GM12878 (cell line): ENCODE measurements at regions not wholly inside any gene's neighbourhood (a gene's known extent, or its start where the extent isn't known, plus 50 kb on each side); places are given as distances from the start of the nearest gene placed in this dataset.

Experiments
- ATAC-seq: fragments of 200-7000 bp; cut with Tn5 transposase; 3 replicates; pipeline ENCODE4 v1.9.1; 2020; ENCODE audit warnings: mild to moderate bottlenecking, moderate library complexity
- BruUV-seq: library from RNA; stranded (reverse); fragments of 400-500 nt; replicated peaks from 2 replicates; lab custom pipeline; 2021; lab: Mats Ljungman, UMichigan
- CTCF ChIA-PET: fragments of 300-600 bp; sonication (Branson Sonifier 250); formaldehyde crosslinking; extraction: SDS; loops from one replicate; lab custom pipeline; 2021; ENCODE audit warnings: inconsistent platforms; lab: Yijun Ruan, JAX
- POLR2A ChIA-PET: fragments of 350-600 bp; formaldehyde crosslinking; extraction: SDS; loops from one replicate; lab custom pipeline; 2021; ENCODE audit warnings: inconsistent platforms; lab: Charles Lee
- RAD21 ChIA-PET: fragments of 300-600 bp; sonication (Branson Sonifier 250); formaldehyde crosslinking; loops from one replicate; lab custom pipeline; 2023; ENCODE audit warnings: antibody characterized with exemption; ENCODE audit not compliant: unreplicated experiment; lab: Charles Lee
- SMC1A ChIA-PET: fragments of 300-600 bp; sonication (Branson Sonifier 250); formaldehyde crosslinking; loops from one replicate; lab custom pipeline; 2023; ENCODE audit not compliant: unreplicated experiment, uncharacterized antibody; lab: Charles Lee
- DNase-seq: peaks from one replicate; pipeline ENCODE4 v3.0.0-alpha.2; 2011; ENCODE audit warnings: low read depth, low spot score
- FAIRE-seq: peaks from 3 replicates; lab custom pipeline; 2011; peaks lifted over from hg19 to GRCh38; lab: Jason Lieb, UNC
- H2AFZ ChIP-seq: 2 replicates; pipeline ENCODE4 v1.6.0; 2011; ENCODE audit warnings: low read depth, low read length, control low read depth; ENCODE audit not compliant: control insufficient read depth
- H3K27ac ChIP-seq: 2 replicates; pipeline ENCODE4 v1.5.1; 2011; ENCODE audit warnings: control low read depth; ENCODE audit not compliant: control insufficient read depth, insufficient read depth
- H3K27me3 ChIP-seq, 2 experiments: replicated peaks in 1 of 2; 2 replicates each; pipeline versions ENCODE4 v1.6.0 to v1.6.1; 2011; ENCODE audit warnings: low read length in 1 of 2; ENCODE audit not compliant: control insufficient read depth in 2 of 2, insufficient read depth in 2 of 2
- H3K36me3 ChIP-seq, 2 experiments: 2 replicates each; pipeline ENCODE4 v1.5.1; 2011; ENCODE audit warnings: low read length in 1 of 2; ENCODE audit not compliant: control insufficient read depth in 2 of 2, insufficient read depth in 2 of 2
- H3K4me1 ChIP-seq: 2 replicates; pipeline ENCODE4 v1.6.1; 2011; ENCODE audit warnings: mild to moderate bottlenecking, low read length, moderate library complexity, mixed read lengths; ENCODE audit not compliant: control insufficient read depth, insufficient read depth
- H3K4me2 ChIP-seq: 2 replicates; pipeline ENCODE4 v1.6.0; 2011; ENCODE audit warnings: control low read depth; ENCODE audit not compliant: control insufficient read depth, insufficient read depth
- H3K4me3 ChIP-seq: fragments of 200-600 bp; sonication (generic); 2 replicates; pipeline ENCODE4 v1.5.1; 2016
- H3K79me2 ChIP-seq: 2 replicates; pipeline ENCODE4 v1.6.0; 2011; ENCODE audit warnings: low read length; ENCODE audit not compliant: control insufficient read depth, insufficient read depth
- H3K9ac ChIP-seq: 2 replicates; pipeline ENCODE4 v1.8.0; 2011; ENCODE audit warnings: low read length, control low read depth, mixed read lengths; ENCODE audit not compliant: control insufficient read depth, insufficient read depth
- H3K9me3 ChIP-seq: replicated peaks from 3 replicates; pipeline ENCODE4 v1.5.1; 2011; ENCODE audit warnings: mild to moderate bottlenecking, low read length; ENCODE audit not compliant: control insufficient read depth, insufficient read depth
- H4K20me1 ChIP-seq: 2 replicates; pipeline ENCODE4 v1.6.0; 2011; ENCODE audit not compliant: control insufficient read depth, insufficient read depth
- HDAC6 ChIP-seq: fragments of 200-600 bp; sonication (generic); IDR thresholded peaks from one replicate; pipeline ENCODE4 v1.8.0; 2017; ENCODE audit warnings: antibody characterized with exemption; ENCODE audit not compliant: unreplicated experiment
- KLF5 ChIP-seq: fragments of 450-650 bp; IDR thresholded peaks from 2 replicates; pipeline ENCODE4 v1.6.1; 2014; ENCODE audit warnings: mild to moderate bottlenecking; ENCODE audit not compliant: partially characterized antibody
- MAX ChIP-seq: IDR thresholded peaks from 2 replicates; pipeline ENCODE4 v1.6.1; 2012; ENCODE audit warnings: low read depth, low read length, improper control_type of control experiment
- SIN3A ChIP-seq: IDR thresholded peaks from 2 replicates; pipeline ENCODE4 v1.6.1; 2012; ENCODE audit warnings: low read depth, low read length, improper control_type of control experiment
- ZBTB4 ChIP-seq: fragments of 450-650 bp; formaldehyde crosslinking; IDR thresholded peaks from 2 replicates; pipeline ENCODE4 v1.4.0; 2022; ENCODE audit warnings: mild to moderate bottlenecking, moderate library complexity
- ZSCAN29 ChIP-seq: fragments of 450-650 bp; IDR thresholded peaks from 2 replicates; pipeline ENCODE4 v1.6.1; 2017; ENCODE audit warnings: mild to moderate bottlenecking, moderate library complexity
- WGBS: methylation state at CpG from one replicate; pipeline ENCODE4 v1.1.6; 2016; ENCODE audit warnings: low lambda C conversion rate; ENCODE audit not compliant: insufficient replicate concordance, insufficient coverage; ENCODE audit errors: missing lambda C conversion rate; 5-methylcytosine and 5-hydroxymethylcytosine counted together
- in situ Hi-C: fragments of 300-500 bp; cut with MboI; formaldehyde crosslinking; loops from 9 replicates; pipeline ENCODE4 v1.14.3; 2018; ENCODE audit warnings: mixed read lengths
- intact Hi-C: fragments of 100-400 bp; cut with micrococcal nuclease; formaldehyde crosslinking; loops from one replicate; pipeline ENCODE4 v1.14.2; 2022; ENCODE audit not compliant: unreplicated experiment
- TF ChIP-seq, protein P1 (sequence below): fragments of 450-650 bp; IDR thresholded peaks from 2 replicates; pipeline ENCODE4 v1.6.1; 2017; ENCODE audit warnings: mild to moderate bottlenecking, moderate library complexity

- ChIA-PET POLR2A (interaction anchor here (0.7 kb wide), 2 partner anchors 8 to 376 kb away, joined by 3 to 4 read pairs; no protein-coding TSS in a partner anchor), SMC1A (interaction anchor here (1.1 to 1.8 kb wide), 3 partner anchors 10 to 100 kb away, joined by 3 to 4 read pairs (median 4); no protein-coding TSS in a partner anchor), RAD21 (interaction anchor here (1.0 kb wide), 1 partner anchor 209 kb away, joined by 4 read pairs; no protein-coding TSS in a partner anchor), CTCF (interaction anchor here (1.0 to 1.9 kb wide), 5 partner anchors 13 to 208 kb away, joined by 3 to 5 read pairs (median 3); no protein-coding TSS in a partner anchor)
- in situ Hi-C loops (no loop called here), intact Hi-C loops (no loop called here)
- no peaks in the 10 kb centered on the region for H4K20me1 ChIP-seq
- FAIRE-seq (no peak), ATAC-seq (no peak), DNase-seq (no peak)
- no peaks in the 10 kb centered on the region for H3K4me1 ChIP-seq
- no peak overlapping the region for H3K27ac ChIP-seq
- H3K4me2 ChIP-seq, result no peak overlapping the region
- TF ChIP-seq ZBTB4 (CRISPR knock-in tag) (no peak), MAX (no peak), ZSCAN29 (no peak), HDAC6 (no peak), KLF5 (no peak), SIN3A (no peak)
- TF ChIP-seq, protein P1, sequence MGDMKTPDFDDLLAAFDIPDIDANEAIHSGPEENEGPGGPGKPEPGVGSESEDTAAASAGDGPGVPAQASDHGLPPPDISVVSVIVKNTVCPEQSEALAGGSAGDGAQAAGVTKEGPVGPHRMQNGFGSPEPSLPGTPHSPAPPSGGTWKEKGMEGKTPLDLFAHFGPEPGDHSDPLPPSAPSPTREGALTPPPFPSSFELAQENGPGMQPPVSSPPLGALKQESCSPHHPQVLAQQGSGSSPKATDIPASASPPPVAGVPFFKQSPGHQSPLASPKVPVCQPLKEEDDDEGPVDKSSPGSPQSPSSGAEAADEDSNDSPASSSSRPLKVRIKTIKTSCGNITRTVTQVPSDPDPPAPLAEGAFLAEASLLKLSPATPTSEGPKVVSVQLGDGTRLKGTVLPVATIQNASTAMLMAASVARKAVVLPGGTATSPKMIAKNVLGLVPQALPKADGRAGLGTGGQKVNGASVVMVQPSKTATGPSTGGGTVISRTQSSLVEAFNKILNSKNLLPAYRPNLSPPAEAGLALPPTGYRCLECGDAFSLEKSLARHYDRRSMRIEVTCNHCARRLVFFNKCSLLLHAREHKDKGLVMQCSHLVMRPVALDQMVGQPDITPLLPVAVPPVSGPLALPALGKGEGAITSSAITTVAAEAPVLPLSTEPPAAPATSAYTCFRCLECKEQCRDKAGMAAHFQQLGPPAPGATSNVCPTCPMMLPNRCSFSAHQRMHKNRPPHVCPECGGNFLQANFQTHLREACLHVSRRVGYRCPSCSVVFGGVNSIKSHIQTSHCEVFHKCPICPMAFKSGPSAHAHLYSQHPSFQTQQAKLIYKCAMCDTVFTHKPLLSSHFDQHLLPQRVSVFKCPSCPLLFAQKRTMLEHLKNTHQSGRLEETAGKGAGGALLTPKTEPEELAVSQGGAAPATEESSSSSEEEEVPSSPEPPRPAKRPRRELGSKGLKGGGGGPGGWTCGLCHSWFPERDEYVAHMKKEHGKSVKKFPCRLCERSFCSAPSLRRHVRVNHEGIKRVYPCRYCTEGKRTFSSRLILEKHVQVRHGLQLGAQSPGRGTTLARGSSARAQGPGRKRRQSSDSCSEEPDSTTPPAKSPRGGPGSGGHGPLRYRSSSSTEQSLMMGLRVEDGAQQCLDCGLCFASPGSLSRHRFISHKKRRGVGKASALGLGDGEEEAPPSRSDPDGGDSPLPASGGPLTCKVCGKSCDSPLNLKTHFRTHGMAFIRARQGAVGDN, result no peak
- no peak overlapping the region for H2AFZ ChIP-seq
- 54% methylated on average over 5 of the region's 5 CpGs for WGBS
- no peaks in the 10 kb centered on the region for H3K27me3 ChIP-seq
- H3K36me3 ChIP-seq, result no peaks in the 10 kb centered on the region
- H3K79me2 ChIP-seq, result no peaks in the 10 kb centered on the region
- no peak overlapping the region for H3K4me3 ChIP-seq
- H3K9me3 ChIP-seq, result no peaks in the 10 kb centered on the region
- BruUV-seq, result no TSS peak
- H3K9ac ChIP-seq, result no peak overlapping the region
Measured at GRCh38 chr2:61634512-61634911, 96.4 kb upstream of the XPO1 start.
